ENCODE measurements at regions not wholly inside any gene's neighbourhood (a gene's known extent, or its start where the extent isn't known, plus 50 kb on each side); places are given as distances from the start of the nearest gene placed in this dataset.
"Not testable (repeated sequence)": the region's sequence is repeated elsewhere in the genome, so short reads cannot be mapped to it uniquely, and the experiment has no call there.

DNA sequence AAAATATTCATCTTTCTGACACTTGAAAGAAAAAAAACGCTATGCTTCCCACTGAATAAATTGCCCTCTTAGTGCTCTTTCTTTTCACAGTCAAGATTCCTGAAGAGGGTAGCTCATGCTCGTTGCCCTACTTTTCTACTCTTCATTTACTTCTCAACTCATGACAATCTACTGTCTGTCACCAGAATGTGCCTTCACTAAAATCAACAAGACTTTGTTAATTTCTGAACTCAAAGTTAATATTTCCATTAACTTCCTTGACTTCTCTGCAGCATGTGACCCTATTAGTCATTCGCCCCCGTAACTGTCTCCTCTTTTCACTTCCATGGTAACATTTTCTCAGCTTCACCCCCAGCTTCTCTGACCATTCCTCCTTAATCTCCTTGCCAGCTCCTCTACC is 98.9 kb upstream of the MAPRE2 start:
- Mint-ChIP-seq H3K27ac (no peak overlapping the region), H3K4me3 (no peak overlapping the region), H3K4me1 (ENCODE audit: low read depth in 2 of 2) (no peaks in the 10 kb centered on the region), H3K36me3 (ENCODE audit: insufficient read depth) (no peaks in the 10 kb centered on the region), H3K27me3 (peaks cover 18 to 19% of the 10 kb centered on the region in 2 donors), H3K9me3 (no peaks in the 10 kb centered on the region)
- DNase-seq (no peak), ATAC-seq (replicated peaks) (no peak)

DNA sequence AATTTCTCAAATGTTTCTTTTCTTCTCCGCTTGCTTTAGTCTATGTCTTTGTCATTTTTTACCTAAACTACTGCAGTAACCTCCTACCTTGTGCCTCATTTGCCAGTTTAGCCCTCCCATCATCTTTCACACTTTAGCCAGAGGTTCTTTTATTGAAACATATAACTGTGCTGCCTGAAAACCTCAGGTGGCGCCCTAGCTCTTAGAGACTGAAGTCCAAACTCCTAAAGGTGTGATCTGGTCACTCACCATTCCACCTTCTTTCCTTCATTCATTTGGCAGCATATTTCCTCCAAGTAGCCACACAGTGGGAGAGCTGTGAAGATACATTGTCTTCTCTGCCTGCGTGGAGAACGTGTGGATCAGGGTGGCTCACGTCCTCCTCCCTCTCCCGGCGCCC is 98.2 kb upstream of the MAPRE2 start:
- no peak for DNase-seq
- H3K4me1 Mint-ChIP-seq (ENCODE audit: low read depth in 2 of 2): no peaks in the 10 kb centered on the region
- H3K36me3 Mint-ChIP-seq (ENCODE audit: insufficient read depth): no peaks in the 10 kb centered on the region
- peaks cover 12% of the 10 kb centered on the region in 2 donors for H3K27me3 Mint-ChIP-seq
- no peak overlapping the region for H3K27ac Mint-ChIP-seq
- H3K4me3 Mint-ChIP-seq: no peak overlapping the region
- no peak for ATAC-seq (replicated peaks)
- no peaks in the 10 kb centered on the region for H3K9me3 Mint-ChIP-seq

DNA sequence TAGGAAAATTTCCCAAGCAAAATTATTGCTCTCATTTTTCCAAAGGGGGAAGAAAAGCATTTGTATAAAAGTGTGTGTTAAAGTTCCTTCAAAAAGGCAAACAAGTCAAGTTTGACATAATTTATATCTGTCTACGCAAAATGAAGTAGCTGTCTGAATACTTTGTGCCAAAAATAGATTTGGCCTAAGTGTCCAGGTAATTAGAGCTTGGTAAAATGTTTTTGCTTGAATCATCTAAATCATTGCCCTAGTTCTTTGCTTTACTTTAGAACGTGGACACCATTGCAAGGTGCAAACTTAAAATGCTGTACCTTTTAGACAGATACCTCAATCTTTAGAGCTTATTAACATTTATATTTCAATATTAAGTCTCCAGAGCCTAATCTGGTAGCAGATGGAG is 97.6 kb upstream of the MAPRE2 start:
- Mint-ChIP-seq H3K9me3 (no peaks in the 10 kb centered on the region), H3K27me3 (peaks cover 10 to 12% of the 10 kb centered on the region in 2 donors), H3K4me1 (ENCODE audit: low read depth in 2 of 2) (no peaks in the 10 kb centered on the region), H3K27ac (no peak overlapping the region), H3K36me3 (ENCODE audit: insufficient read depth) (no peaks in the 10 kb centered on the region), H3K4me3 (no peak overlapping the region)
- DNase-seq (no peak), ATAC-seq (replicated peaks) (no peak)

- H3K36me3 Mint-ChIP-seq (ENCODE audit: insufficient read depth): no peaks in the 10 kb centered on the region
- H3K4me1 Mint-ChIP-seq (ENCODE audit: low read depth in 2 of 2): no peaks in the 10 kb centered on the region
- H3K9me3 Mint-ChIP-seq: no peaks in the 10 kb centered on the region
- no peak overlapping the region for H3K27ac Mint-ChIP-seq
- no peak overlapping the region for H3K4me3 Mint-ChIP-seq
- DNase-seq (no peak), ATAC-seq (replicated peaks) (no peak)
- peaks cover 7 to 11% of the 10 kb centered on the region in 2 donors for H3K27me3 Mint-ChIP-seq
Observed at GRCh38 chr18:34947711-34948125, 93.5 kb upstream of the MAPRE2 start.

GRCh38 chr18:34951625-34952379 is 89.4 kb upstream of the MAPRE2 start:
- DNase-seq (no peak), ATAC-seq (replicated peaks) (no peak)
- Mint-ChIP-seq H3K4me1 (ENCODE audit: low read depth in 2 of 2) (no peaks in the 10 kb centered on the region), H3K9me3 (peaks cover 0 to 3% of the 10 kb centered on the region in 2 donors), H3K27ac (no peak overlapping the region), H3K27me3 (peaks cover 22 to 39% of the 10 kb centered on the region in 2 donors), H3K4me3 (no peak overlapping the region), H3K36me3 (ENCODE audit: insufficient read depth) (no peaks in the 10 kb centered on the region)

DNA sequence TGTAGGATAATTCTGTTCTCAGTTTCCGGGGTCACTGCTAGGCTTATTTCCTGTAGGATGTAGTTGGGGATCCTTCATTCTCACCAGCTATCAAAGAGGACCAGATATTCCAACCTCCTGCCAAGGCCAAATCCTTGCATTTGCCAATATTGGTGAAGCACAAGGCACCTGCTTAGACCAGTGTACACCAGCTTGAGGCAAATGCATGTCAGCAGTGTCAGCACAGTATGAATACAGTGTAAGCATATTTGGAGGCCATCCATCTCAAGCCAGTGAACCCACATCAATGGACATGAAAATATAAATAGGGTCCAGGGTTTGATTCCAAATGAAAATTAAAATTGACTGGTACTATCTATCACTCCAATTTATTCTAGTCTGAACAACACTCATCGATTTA is 88.0 kb upstream of the MAPRE2 start:
- Mint-ChIP-seq H3K4me1 (ENCODE audit: low read depth in 2 of 2) (no peaks in the 10 kb centered on the region), H3K9me3 (peaks cover 0 to 3% of the 10 kb centered on the region in 2 donors), H3K27me3 (peaks cover 36 to 50% of the 10 kb centered on the region in 2 donors), H3K27ac (no peak overlapping the region), H3K36me3 (ENCODE audit: insufficient read depth) (no peaks in the 10 kb centered on the region), H3K4me3 (no peak overlapping the region)
- ATAC-seq (replicated peaks) (no peak), DNase-seq (no peak)

DNA sequence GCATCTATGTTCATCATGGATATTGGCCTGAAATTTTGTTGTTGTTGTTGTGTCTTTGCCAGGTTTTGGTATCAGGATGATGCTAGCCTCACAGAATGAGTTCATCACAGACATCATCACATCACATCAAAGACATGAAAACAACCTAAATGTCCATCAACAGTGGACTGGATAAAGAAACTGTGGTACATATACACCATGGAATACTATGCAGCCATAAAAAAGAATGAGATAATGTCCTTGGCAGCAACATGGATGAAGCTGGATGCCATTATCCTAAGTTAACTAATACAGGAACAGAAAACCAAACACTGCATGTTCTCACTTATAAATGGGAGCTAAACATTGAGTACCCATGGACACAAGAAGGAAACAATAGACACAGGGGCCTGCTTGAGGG is 85.7 kb upstream of the MAPRE2 start:
- not testable (repeated sequence) for H3K27ac Mint-ChIP-seq; H3K9me3 Mint-ChIP-seq; H3K36me3 Mint-ChIP-seq (ENCODE audit: insufficient read depth); H3K4me1 Mint-ChIP-seq (ENCODE audit: low read depth in 2 of 2); H3K4me3 Mint-ChIP-seq; ATAC-seq (replicated peaks); DNase-seq
- H3K27me3 Mint-ChIP-seq: peaks cover 52 to 66% of the 10 kb centered on the region in 2 donors

DNA sequence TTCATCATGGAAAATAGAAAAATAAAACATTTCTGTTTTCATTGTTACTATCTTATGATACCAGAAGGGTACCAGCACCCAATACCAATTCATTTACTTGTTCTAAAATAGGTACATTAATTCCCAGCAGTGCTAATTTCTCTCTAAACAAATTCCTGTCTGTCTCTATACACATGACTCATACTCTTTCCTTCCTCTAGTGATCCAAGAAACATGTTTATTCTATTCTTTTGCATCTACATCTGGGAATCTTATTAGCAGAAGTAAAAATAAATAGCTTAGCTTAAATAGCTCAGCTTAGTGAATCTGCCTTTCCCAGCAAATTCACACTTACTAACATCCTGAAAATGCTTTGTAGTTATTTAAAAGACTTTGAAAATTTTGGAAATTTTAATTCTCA is 84.5 kb upstream of the MAPRE2 start:
- Mint-ChIP-seq H3K36me3 (ENCODE audit: insufficient read depth) (no peaks in the 10 kb centered on the region), H3K9me3 (peaks cover 0 to 3% of the 10 kb centered on the region in 2 donors), H3K27me3 (peaks cover 59 to 74% of the 10 kb centered on the region in 2 donors), H3K27ac (no peak overlapping the region), H3K4me3 (no peak overlapping the region), H3K4me1 (ENCODE audit: low read depth in 2 of 2) (no peaks in the 10 kb centered on the region)
- no peak for ATAC-seq (replicated peaks)
- DNase-seq: no peak

- H3K27ac Mint-ChIP-seq: no peak overlapping the region
- ATAC-seq (replicated peaks) (no peak), DNase-seq (no peak)
- peaks cover 56 to 74% of the 10 kb centered on the region in 2 donors for H3K27me3 Mint-ChIP-seq
- H3K4me3 Mint-ChIP-seq: no peak overlapping the region
- H3K9me3 Mint-ChIP-seq: peaks cover 0 to 3% of the 10 kb centered on the region in 2 donors
- no peaks in the 10 kb centered on the region for H3K4me1 Mint-ChIP-seq (ENCODE audit: low read depth in 2 of 2)
- H3K36me3 Mint-ChIP-seq (ENCODE audit: insufficient read depth): no peaks in the 10 kb centered on the region
Observed at GRCh38 chr18:34957119-34957863, 83.9 kb upstream of the MAPRE2 start.

- Mint-ChIP-seq H3K27ac (no peak overlapping the region), H3K36me3 (ENCODE audit: insufficient read depth) (no peaks in the 10 kb centered on the region), H3K9me3 (peaks cover 0 to 3% of the 10 kb centered on the region in 2 donors), H3K4me1 (ENCODE audit: low read depth in 2 of 2) (no peaks in the 10 kb centered on the region), H3K4me3 (no peak overlapping the region), H3K27me3 (peaks cover 50 to 68% of the 10 kb centered on the region in 2 donors)
- ATAC-seq (replicated peaks): no peak
- no peak for DNase-seq
Observed at GRCh38 chr18:34957864-34958259, 83.4 kb upstream of the MAPRE2 start.

- H3K9me3 Mint-ChIP-seq: peaks cover 0 to 3% of the 10 kb centered on the region in 2 donors
- H3K4me3 Mint-ChIP-seq: no peak overlapping the region
- no peak overlapping the region for H3K27ac Mint-ChIP-seq
- H3K36me3 Mint-ChIP-seq (ENCODE audit: insufficient read depth): no peaks in the 10 kb centered on the region
- peaks cover 53 to 58% of the 10 kb centered on the region in 2 donors for H3K27me3 Mint-ChIP-seq
- ATAC-seq (replicated peaks): no peak
- no peaks in the 10 kb centered on the region for H3K4me1 Mint-ChIP-seq (ENCODE audit: low read depth in 2 of 2)
- no peak for DNase-seq
Observed at GRCh38 chr18:34959211-34959829, 81.9 kb upstream of the MAPRE2 start.

DNA sequence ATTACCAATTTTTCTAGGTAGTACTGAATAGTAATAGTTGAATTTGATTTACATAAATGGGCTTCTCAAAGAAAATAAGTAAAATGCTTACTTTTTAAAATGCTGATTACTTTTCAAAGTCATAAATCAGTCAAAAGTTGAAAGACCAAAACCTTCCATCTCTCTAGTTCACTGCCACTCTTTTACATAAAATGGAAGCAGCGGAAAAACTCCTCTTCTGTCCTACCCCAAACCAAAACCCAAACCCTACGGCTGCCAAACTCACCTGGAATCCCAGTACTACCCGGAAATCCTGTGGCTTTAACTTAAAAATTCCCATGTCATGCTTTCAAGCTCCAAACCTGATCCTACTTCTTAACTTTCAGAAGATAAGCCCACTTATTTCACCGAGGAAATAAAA is 81.2 kb upstream of the MAPRE2 start:
- Mint-ChIP-seq H3K36me3 (ENCODE audit: insufficient read depth) (no peaks in the 10 kb centered on the region), H3K27me3 (peaks cover 51 to 53% of the 10 kb centered on the region in 2 donors), H3K4me3 (no peak overlapping the region), H3K9me3 (peaks cover 0 to 3% of the 10 kb centered on the region in 2 donors), H3K27ac (no peak overlapping the region), H3K4me1 (ENCODE audit: low read depth in 2 of 2) (no peaks in the 10 kb centered on the region)
- ATAC-seq (replicated peaks): no peak
- DNase-seq: no peak

DNA sequence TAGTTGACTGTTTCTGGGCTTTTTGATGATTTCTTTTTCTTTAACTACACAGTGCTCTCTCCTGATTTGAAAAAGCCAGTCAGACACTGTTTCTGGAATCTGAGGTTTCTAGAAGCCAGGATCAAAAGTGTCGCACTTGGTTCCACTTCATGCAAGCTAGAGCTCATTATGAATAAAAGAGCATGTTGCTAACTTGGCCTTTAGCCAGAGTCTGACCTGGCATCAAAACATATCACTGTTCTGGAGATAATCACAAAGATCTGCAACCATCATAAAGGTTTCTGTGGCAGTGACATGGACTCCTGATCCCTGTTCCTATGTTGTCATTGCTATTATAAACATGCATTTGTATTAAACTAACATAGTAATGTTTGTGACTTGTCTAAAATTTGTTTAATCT is 76.1 kb upstream of the MAPRE2 start:
- ATAC-seq (replicated peaks): no peak
- no peaks in the 10 kb centered on the region for H3K9me3 Mint-ChIP-seq
- DNase-seq: no peak
- H3K27me3 Mint-ChIP-seq: peaks cover 14 to 15% of the 10 kb centered on the region in 2 donors
- H3K27ac Mint-ChIP-seq: no peak overlapping the region
- H3K4me1 Mint-ChIP-seq (ENCODE audit: low read depth in 2 of 2): no peaks in the 10 kb centered on the region
- H3K36me3 Mint-ChIP-seq (ENCODE audit: insufficient read depth): no peaks in the 10 kb centered on the region
- H3K4me3 Mint-ChIP-seq: no peak overlapping the region

DNA sequence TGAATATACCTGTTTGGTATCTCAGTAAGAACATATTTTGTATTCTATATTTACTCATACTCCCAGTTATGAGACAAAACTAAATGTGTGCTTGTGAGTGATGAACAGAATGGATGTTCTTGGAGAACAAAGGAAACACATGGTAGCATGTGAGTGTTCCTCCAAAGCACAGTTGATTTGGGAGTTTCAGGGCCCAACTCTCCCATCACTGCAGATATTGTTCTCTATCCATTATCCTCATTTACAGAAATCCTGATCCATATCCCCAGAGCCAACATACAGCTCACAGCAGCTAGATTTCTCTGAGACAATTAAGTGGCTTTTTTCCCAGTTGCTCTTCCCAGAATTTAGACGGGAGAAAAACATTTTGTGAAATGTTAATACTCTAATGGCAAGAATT is 75.6 kb upstream of the MAPRE2 start:
- Mint-ChIP-seq H3K27me3 (peaks cover 13 to 14% of the 10 kb centered on the region in 2 donors), H3K4me1 (ENCODE audit: low read depth in 2 of 2) (no peaks in the 10 kb centered on the region), H3K36me3 (ENCODE audit: insufficient read depth) (no peaks in the 10 kb centered on the region), H3K9me3 (no peaks in the 10 kb centered on the region), H3K4me3 (no peak overlapping the region), H3K27ac (no peak overlapping the region)
- ATAC-seq (replicated peaks) (no peak), DNase-seq (no peak)
